Gastroesophageal sphincter (tissue), 4 donors: ENCODE measurements at regions not wholly inside any gene's neighbourhood (a gene's known extent, or its start where the extent isn't known, plus 50 kb on each side); places are given as distances from the start of the nearest gene placed in this dataset.

ENCODE experiments used
- ATAC-seq: fragments of 150-250 bp; one replicate; pipeline ENCODE4 v1.9.1; 2016; ENCODE audit warnings: mild to moderate bottlenecking, moderate library complexity
- H3K27ac ChIP-seq, 4 donors: fragments of 200-600 bp; sonication (generic) in 3 of 4; 1 replicate in 3 of 4; 2 replicates in 1 of 4; pipeline ENCODE4 v1.5.1; 2016 to 2019
- H3K27me3 ChIP-seq: fragments of 200-600 bp; sonication (generic); one replicate; pipeline ENCODE4 v1.5.1; 2019
- H3K36me3 ChIP-seq, 2 donors: fragments of 200-600 bp; sonication (generic); one replicate each; pipeline ENCODE4 v1.5.1; 2019; ENCODE audit warnings: control low read depth in 1 of 2
- H3K4me1 ChIP-seq, 3 donors: fragments of 200-600 bp; sonication (generic); 1 replicate in 2 of 3; 2 replicates in 1 of 3; pipeline ENCODE4 v1.5.1; 2016 to 2019; ENCODE audit warnings: control low read depth in 2 of 3
- H3K4me3 ChIP-seq, 2 donors: fragments of 200-600 bp; sonication (generic); one replicate each; pipeline ENCODE4 v1.5.1; 2019; ENCODE audit warnings: mild to moderate bottlenecking in 1 of 2, moderate library complexity in 1 of 2
- H3K9me3 ChIP-seq, 3 donors: fragments of 200-600 bp; sonication (generic); one replicate each; pipeline ENCODE4 v1.5.1; 2017 to 2019; ENCODE audit warnings: control low read depth in 2 of 3
- EP300 ChIP-seq: sonication (generic); formaldehyde crosslinking; IDR thresholded peaks from one replicate; pipeline ENCODE4 v1.6.1; 2017; ENCODE audit warnings: antibody characterized with exemption, mild to moderate bottlenecking
- POLR2A ChIP-seq, 2 donors: fragments of 450-650 bp; IDR thresholded peaks; one replicate each; pipeline ENCODE4 v1.6.1; 2017; ENCODE audit warnings: antibody characterized with exemption in 2 of 2, mild to moderate bottlenecking in 2 of 2, moderate library complexity in 1 of 2
- POLR2AphosphoS5 ChIP-seq: sonication (generic); formaldehyde crosslinking; IDR thresholded peaks from one replicate; pipeline ENCODE4 v1.6.1; 2017; ENCODE audit warnings: antibody characterized with exemption
- WGBS, 2 donors: methylation state at CpG; one replicate each; pipeline ENCODE4 v1.1.5; 2018; ENCODE audit warnings: low coverage in 1 of 2; 5-methylcytosine and 5-hydroxymethylcytosine counted together
- TF ChIP-seq, protein P1 (sequence below), 4 experiments: fragments of 200-600 bp in 2 of 4; fragments of 450-650 bp in 2 of 4; sonication (generic) in 1 of 4; IDR thresholded peaks; one replicate each; pipeline ENCODE4 v1.5.1; 2017 to 2019; ENCODE audit warnings: antibody characterized with exemption in 4 of 4, mild to moderate bottlenecking in 2 of 4, moderate library complexity in 2 of 4

GRCh38 chr6:103872678-103873077, 987.0 kb downstream of the HACE1 start:
- no peak for ATAC-seq
- TF ChIP-seq POLR2AphosphoS5 (no peak), EP300 (no peak), POLR2A (IDR thresholded peaks at IDR 0.05) (no peak)
- TF ChIP-seq, protein P1, sequence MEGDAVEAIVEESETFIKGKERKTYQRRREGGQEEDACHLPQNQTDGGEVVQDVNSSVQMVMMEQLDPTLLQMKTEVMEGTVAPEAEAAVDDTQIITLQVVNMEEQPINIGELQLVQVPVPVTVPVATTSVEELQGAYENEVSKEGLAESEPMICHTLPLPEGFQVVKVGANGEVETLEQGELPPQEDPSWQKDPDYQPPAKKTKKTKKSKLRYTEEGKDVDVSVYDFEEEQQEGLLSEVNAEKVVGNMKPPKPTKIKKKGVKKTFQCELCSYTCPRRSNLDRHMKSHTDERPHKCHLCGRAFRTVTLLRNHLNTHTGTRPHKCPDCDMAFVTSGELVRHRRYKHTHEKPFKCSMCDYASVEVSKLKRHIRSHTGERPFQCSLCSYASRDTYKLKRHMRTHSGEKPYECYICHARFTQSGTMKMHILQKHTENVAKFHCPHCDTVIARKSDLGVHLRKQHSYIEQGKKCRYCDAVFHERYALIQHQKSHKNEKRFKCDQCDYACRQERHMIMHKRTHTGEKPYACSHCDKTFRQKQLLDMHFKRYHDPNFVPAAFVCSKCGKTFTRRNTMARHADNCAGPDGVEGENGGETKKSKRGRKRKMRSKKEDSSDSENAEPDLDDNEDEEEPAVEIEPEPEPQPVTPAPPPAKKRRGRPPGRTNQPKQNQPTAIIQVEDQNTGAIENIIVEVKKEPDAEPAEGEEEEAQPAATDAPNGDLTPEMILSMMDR (IDR thresholded peaks at IDR 0.05): no peak
- H3K4me1 ChIP-seq: no peaks in the 10 kb centered on the region
- no peaks in the 10 kb centered on the region for H3K27me3 ChIP-seq
- H3K27ac ChIP-seq: no peak overlapping the region
- no peak overlapping the region for H3K4me3 ChIP-seq
- H3K9me3 ChIP-seq: no peaks in the 10 kb centered on the region
- H3K36me3 ChIP-seq: no peaks in the 10 kb centered on the region

DNA sequence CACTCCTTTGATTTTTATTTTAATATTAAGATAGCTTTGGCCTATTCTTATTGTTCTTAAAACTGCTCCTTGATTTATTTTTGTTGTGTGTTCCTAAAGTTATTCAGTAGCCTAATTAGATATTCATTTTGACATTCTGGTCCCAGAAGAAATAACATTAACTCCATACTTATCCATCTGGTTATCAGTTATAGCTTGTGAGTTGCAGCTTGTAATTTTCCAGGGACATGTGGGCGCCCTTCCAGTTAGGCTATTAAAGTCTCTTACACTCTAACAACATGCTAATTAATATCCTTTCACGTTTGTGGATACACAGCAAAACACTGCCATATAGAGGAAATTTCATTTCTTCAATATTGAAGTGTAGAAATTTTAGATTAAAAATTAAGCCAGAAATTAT, 987.5 kb downstream of the HACE1 start:
- WGBS, 2 donors: 46 to 65% methylated on average over 2 of the region's 2 CpGs
- TF ChIP-seq POLR2A (IDR thresholded peaks at IDR 0.05) (no peak), EP300 (no peak), POLR2AphosphoS5 (no peak)
- TF ChIP-seq, protein P1 (IDR thresholded peaks at IDR 0.05): no peak
- Histone ChIP-seq H3K36me3 (no peaks in the 10 kb centered on the region), H3K4me3 (no peak overlapping the region), H3K27ac (no peak overlapping the region), H3K27me3 (no peaks in the 10 kb centered on the region), H3K9me3 (no peaks in the 10 kb centered on the region), H3K4me1 (no peaks in the 10 kb centered on the region)
- ATAC-seq: no peak

GRCh38 chr6:103870970-103871369, 988.7 kb downstream of the HACE1 start:
- H3K27me3 ChIP-seq: no peaks in the 10 kb centered on the region
- no peak for ATAC-seq
- H3K27ac ChIP-seq: no peak overlapping the region
- H3K4me3 ChIP-seq: no peak overlapping the region
- no peaks in the 10 kb centered on the region for H3K9me3 ChIP-seq
- no peaks in the 10 kb centered on the region for H3K36me3 ChIP-seq
- TF ChIP-seq EP300 (no peak), POLR2A (IDR thresholded peaks at IDR 0.05) (no peak), POLR2AphosphoS5 (no peak)
- TF ChIP-seq, protein P1 (IDR thresholded peaks at IDR 0.05): no peak
- WGBS, 2 donors: 52 to 61% methylated on average over 2 of the region's 2 CpGs
- no peaks in the 10 kb centered on the region for H3K4me1 ChIP-seq

DNA sequence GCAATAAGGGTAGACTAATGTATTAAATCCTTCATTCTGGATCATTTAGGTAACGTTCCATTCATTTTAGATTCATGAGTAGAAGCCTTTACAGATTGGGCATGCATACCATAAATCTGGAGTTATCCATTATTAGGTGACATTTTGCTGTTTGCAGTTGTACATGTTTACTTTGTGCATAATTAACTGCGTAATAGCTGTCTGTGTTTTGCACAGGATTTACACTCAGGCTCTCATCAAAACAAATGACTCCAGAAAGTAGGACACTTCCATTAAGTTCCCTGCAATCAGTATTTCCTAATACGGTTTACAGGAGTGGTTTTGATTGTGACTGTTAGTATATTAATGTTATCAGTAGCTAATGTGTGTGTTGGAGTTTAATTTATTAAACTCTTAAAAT, 997.4 kb downstream of the HACE1 start:
- H3K27me3 ChIP-seq: no peaks in the 10 kb centered on the region
- no peak for TF ChIP-seq POLR2A (IDR thresholded peaks at IDR 0.05)
- 57 to 72% methylated on average over 3 of the region's 3 CpGs for WGBS, 2 donors
- H3K4me3 ChIP-seq: no peak overlapping the region
- H3K9me3 ChIP-seq: no peaks in the 10 kb centered on the region
- no peaks in the 10 kb centered on the region for H3K4me1 ChIP-seq
- ATAC-seq: no peak
- no peak overlapping the region for H3K27ac ChIP-seq
- no peaks in the 10 kb centered on the region for H3K36me3 ChIP-seq

- TF ChIP-seq, protein P1 (IDR thresholded peaks at IDR 0.05): no peak
- TF ChIP-seq POLR2A (IDR thresholded peaks at IDR 0.05) (no peak), EP300 (no peak), POLR2AphosphoS5 (no peak)
- ATAC-seq: no peak
These were observed 1001.7 kb downstream of the HACE1 start for GRCh38 chr6:103858003-103858402.

GRCh38 chr6:103855750-103856149, 1004.0 kb downstream of the HACE1 start:
- Histone ChIP-seq H3K36me3 (no peaks in the 10 kb centered on the region), H3K27me3 (no peaks in the 10 kb centered on the region), H3K4me1 (no peaks in the 10 kb centered on the region), H3K4me3 (no peak overlapping the region), H3K9me3 (no peaks in the 10 kb centered on the region), H3K27ac (no peak overlapping the region)
- WGBS, 2 donors: 55 to 60% methylated on average over 3 of the region's 3 CpGs
- no peak for ATAC-seq
- TF ChIP-seq, protein P1 (IDR thresholded peaks at IDR 0.05): no peak
- no peak for TF ChIP-seq EP300
- TF ChIP-seq POLR2AphosphoS5: no peak
- no peak for TF ChIP-seq POLR2A (IDR thresholded peaks at IDR 0.05)

More at GRCh38 chr6:103858003-103858402, 1001.7 kb downstream of the HACE1 start:
- no peaks in the 10 kb centered on the region for H3K9me3 ChIP-seq
- no peak overlapping the region for H3K4me3 ChIP-seq
- H3K4me1 ChIP-seq: no peaks in the 10 kb centered on the region
- WGBS, 2 donors: 80 to 89% methylated on average over 1 to 2 of the region's 2 CpGs
- H3K27me3 ChIP-seq: no peaks in the 10 kb centered on the region
- H3K36me3 ChIP-seq: no peaks in the 10 kb centered on the region
- no peak overlapping the region for H3K27ac ChIP-seq
